Body of pancreas (tissue), 4 donors: ENCODE measurements at regions not wholly inside any gene's neighbourhood (a gene's known extent, or its start where the extent isn't known, plus 50 kb on each side); places are given as distances from the start of the nearest gene placed in this dataset.

Experiments used
- ATAC-seq: fragments of 150-250 bp; one replicate; pipeline ENCODE4 v1.9.1; 2016
- DNase-seq, 4 donors: peaks; one replicate each; pipeline ENCODE4 v3.0.0-alpha.2; 2019
- H3K27ac ChIP-seq, 4 donors: fragments of 200-600 bp; sonication (generic); 1 replicate in 3 of 4; 2 replicates in 1 of 4; pipeline versions ENCODE4 v1.5.1 to v1.6.1; 2016 to 2019; ENCODE audit warnings: mild to moderate bottlenecking in 1 of 4, mixed read lengths in 1 of 4, moderate library complexity in 1 of 4
- H3K27me3 ChIP-seq, 2 donors: fragments of 200-600 bp; sonication (generic); one replicate each; pipeline ENCODE4 v1.6.0; 2016; ENCODE audit warnings: mild to moderate bottlenecking in 1 of 2
- H3K36me3 ChIP-seq, 2 donors: fragments of 200-600 bp; sonication (generic); replicated peaks in 1 of 2; 2 replicates each; pipeline ENCODE4 v1.5.1; 2016; ENCODE audit warnings: low read depth in 2 of 2; ENCODE audit not compliant: insufficient read depth in 1 of 2
- H3K4me1 ChIP-seq: fragments of 200-600 bp; sonication (generic); one replicate; pipeline ENCODE4 v1.6.0; 2016
- H3K4me3 ChIP-seq, 2 donors: fragments of 200-600 bp; sonication (generic); 1 replicate in 1 of 2; 2 replicates in 1 of 2; pipeline ENCODE4 v1.5.1; 2016 to 2019
- H3K9me3 ChIP-seq, 3 donors: fragments of 200-600 bp; sonication (generic); 1 replicate in 2 of 3; 2 replicates in 1 of 3; pipeline ENCODE4 v1.5.1; 2016
- POLR2A ChIP-seq, 3 donors: fragments of 450-650 bp; IDR thresholded peaks; one replicate each; pipeline ENCODE4 v1.6.1; 2016; ENCODE audit warnings: antibody characterized with exemption in 3 of 3, mild to moderate bottlenecking in 2 of 3
- WGBS, 2 donors: methylation state at CpG; one replicate each; pipeline ENCODE4 v1.1.5; 2017; 5-methylcytosine and 5-hydroxymethylcytosine counted together
- intact Hi-C: fragments of 100-400 bp; cut with DNase I; formaldehyde crosslinking; loops from one replicate; pipeline ENCODE4 v1.15.1; 2023
- TF ChIP-seq, protein P1 (sequence below), 7 experiments: fragments of 450-650 bp in 4 of 7; fragments of 200-600 bp in 3 of 7; sonication (generic) in 3 of 7; IDR thresholded peaks; one replicate each; pipeline ENCODE4 v1.5.1; 2016 to 2019; ENCODE audit warnings: antibody characterized with exemption in 7 of 7

DNA sequence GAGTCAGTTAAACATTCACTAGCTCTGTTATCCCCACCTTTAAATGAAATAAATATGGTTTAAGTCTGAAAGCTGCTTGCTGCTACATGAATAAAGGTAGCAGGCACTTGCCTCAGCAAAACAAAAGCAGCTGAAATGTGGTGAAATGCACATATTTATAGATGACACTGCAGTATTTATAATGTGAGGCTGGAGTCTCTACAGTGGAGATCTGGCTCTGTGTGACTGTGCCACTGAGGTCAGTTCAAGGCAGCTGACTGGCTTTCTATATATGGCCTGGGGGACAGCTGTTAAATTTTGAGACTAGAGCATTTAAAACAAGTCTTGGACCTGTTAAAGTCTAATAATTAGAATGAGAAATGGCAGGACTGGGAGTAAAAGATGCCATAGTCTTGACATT is 859.6 kb upstream of the SEMA6A start:
- no peak for ATAC-seq
- no peaks in the 10 kb centered on the region for H3K27me3 ChIP-seq
- H3K4me3 ChIP-seq, result no peak overlapping the region
- TF ChIP-seq, protein P1, sequence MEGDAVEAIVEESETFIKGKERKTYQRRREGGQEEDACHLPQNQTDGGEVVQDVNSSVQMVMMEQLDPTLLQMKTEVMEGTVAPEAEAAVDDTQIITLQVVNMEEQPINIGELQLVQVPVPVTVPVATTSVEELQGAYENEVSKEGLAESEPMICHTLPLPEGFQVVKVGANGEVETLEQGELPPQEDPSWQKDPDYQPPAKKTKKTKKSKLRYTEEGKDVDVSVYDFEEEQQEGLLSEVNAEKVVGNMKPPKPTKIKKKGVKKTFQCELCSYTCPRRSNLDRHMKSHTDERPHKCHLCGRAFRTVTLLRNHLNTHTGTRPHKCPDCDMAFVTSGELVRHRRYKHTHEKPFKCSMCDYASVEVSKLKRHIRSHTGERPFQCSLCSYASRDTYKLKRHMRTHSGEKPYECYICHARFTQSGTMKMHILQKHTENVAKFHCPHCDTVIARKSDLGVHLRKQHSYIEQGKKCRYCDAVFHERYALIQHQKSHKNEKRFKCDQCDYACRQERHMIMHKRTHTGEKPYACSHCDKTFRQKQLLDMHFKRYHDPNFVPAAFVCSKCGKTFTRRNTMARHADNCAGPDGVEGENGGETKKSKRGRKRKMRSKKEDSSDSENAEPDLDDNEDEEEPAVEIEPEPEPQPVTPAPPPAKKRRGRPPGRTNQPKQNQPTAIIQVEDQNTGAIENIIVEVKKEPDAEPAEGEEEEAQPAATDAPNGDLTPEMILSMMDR (IDR thresholded peaks at IDR 0.05), result no peak
- TF ChIP-seq POLR2A (IDR thresholded peaks at IDR 0.05), result no peak
- H3K9me3 ChIP-seq, result no peaks in the 10 kb centered on the region
- no peaks in the 10 kb centered on the region for H3K4me1 ChIP-seq
- H3K36me3 ChIP-seq, result no peaks in the 10 kb centered on the region
- no peak for DNase-seq
- intact Hi-C loops, result no loop called here
- H3K27ac ChIP-seq, result no peak overlapping the region

DNA sequence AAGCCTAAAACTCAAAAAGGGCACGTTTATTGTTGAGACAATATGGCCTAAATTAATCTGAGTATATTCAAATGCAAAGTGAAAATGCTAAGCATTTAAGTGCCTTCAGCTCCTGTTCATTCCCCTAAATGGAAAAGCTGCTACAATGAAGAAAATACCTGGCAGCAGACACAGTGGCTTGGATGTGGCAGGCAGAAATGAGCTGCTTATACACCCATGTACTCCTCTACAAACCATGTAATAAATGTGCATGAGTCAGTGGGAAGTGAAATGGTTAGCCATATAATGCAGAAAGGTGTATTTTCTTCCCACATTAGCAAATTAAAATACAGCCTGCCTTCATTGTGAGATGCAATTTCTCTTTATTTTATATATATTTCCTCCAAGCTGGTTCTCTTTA is 859.2 kb upstream of the SEMA6A start:
- DNase-seq, result no peak
- H3K36me3 ChIP-seq, result no peaks in the 10 kb centered on the region
- H3K27ac ChIP-seq, result no peak overlapping the region
- no peaks in the 10 kb centered on the region for H3K27me3 ChIP-seq
- 35 to 36% methylated on average over 1 of the region's 1 CpG for WGBS, 2 donors
- TF ChIP-seq POLR2A (IDR thresholded peaks at IDR 0.05), result no peak
- TF ChIP-seq, protein P1 (IDR thresholded peaks at IDR 0.05), result no peak
- H3K4me3 ChIP-seq, result no peak overlapping the region
- no peaks in the 10 kb centered on the region for H3K9me3 ChIP-seq
- no peak for ATAC-seq
- intact Hi-C loops, result no loop called here
- H3K4me1 ChIP-seq, result no peaks in the 10 kb centered on the region

DNA sequence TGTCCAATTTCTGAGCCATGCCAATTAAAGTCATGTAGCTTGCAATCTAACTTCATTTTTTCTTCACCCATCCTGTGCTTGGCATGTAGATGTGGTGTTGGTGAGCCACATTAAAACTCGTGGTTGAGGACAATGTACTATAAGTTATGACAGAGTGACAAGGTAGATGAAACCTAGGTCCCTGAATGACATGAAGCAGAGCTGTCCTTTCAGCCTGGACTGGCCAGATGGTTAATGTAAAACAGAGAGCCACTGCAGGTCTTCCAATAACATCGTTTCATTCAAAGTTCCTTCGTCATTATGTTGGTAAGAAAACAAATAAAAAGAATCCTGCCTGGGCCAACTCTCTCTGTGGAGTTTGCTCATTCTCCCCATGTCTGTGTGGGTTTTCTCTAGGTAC is 856.5 kb upstream of the SEMA6A start:
- 36 to 42% methylated on average over 3 of the region's 3 CpGs for WGBS, 2 donors
- DNase-seq (no peak), ATAC-seq (no peak)
- Histone ChIP-seq H3K27me3 (no peaks in the 10 kb centered on the region), H3K9me3 (no peaks in the 10 kb centered on the region), H3K4me1 (no peaks in the 10 kb centered on the region), H3K4me3 (no peak overlapping the region), H3K27ac (no peak overlapping the region), H3K36me3 (no peaks in the 10 kb centered on the region)
- TF ChIP-seq, protein P1 (IDR thresholded peaks at IDR 0.05), result no peak
- TF ChIP-seq POLR2A (IDR thresholded peaks at IDR 0.05), result no peak
- intact Hi-C loops, result no loop called here

DNA sequence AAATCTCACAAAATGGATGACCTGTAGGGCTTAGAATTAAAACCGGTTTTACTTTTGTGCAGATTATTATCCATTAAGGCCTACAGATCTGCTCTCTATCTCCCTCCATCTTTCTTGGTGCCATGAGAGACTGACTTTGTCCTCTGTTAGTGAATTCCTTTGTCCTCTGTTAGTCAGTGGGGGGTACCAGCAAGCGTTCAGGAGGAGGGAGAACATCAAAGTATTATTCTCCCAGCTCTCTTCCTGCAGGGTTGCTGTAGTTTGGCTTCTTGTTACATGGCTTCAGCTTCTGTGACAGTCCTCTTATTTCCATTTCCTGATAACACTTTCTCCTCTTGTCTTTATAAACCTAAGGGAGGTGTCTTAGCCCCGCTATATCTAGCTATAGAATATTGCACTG is 850.5 kb upstream of the SEMA6A start:
- Histone ChIP-seq H3K4me3 (no peak overlapping the region), H3K4me1 (no peaks in the 10 kb centered on the region), H3K9me3 (peaks cover 0 to 6% (median 0%) of the 10 kb centered on the region in 3 donors), H3K36me3 (no peaks in the 10 kb centered on the region), H3K27me3 (no peaks in the 10 kb centered on the region), H3K27ac (no peak overlapping the region)
- 48 to 62% methylated on average over 3 of the region's 3 CpGs for WGBS, 2 donors
- DNase-seq, result no peak
- intact Hi-C loops, result no loop called here
- TF ChIP-seq, protein P1 (IDR thresholded peaks at IDR 0.05), result no peak
- TF ChIP-seq POLR2A (IDR thresholded peaks at IDR 0.05), result no peak
- no peak for ATAC-seq

DNA sequence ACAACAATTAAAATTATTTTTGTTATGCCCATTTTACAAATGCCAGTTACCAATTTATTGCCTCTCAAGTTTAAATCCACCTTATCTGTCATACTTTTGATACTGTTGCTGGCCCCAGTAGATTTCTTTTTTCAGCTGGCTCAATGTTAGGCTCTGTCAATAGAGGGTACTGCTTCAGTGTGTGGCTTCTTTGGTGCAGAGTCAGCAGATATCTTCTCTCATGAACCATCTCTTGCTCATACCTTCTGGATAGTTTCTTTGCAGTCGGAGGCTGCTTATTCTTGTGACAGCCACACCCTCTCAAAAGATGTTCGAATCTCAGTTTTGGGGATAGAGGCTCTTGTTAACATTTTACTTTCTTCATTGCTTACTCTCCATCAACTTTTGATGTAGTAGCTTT is 849.9 kb upstream of the SEMA6A start:
- no peaks in the 10 kb centered on the region for H3K4me1 ChIP-seq
- no peaks in the 10 kb centered on the region for H3K27me3 ChIP-seq
- H3K36me3 ChIP-seq, result no peaks in the 10 kb centered on the region
- peaks cover 0 to 6% (median 0%) of the 10 kb centered on the region in 3 donors for H3K9me3 ChIP-seq
- no peak for ATAC-seq
- WGBS, 2 donors, result 65 to 71% methylated on average over 2 of the region's 2 CpGs
- intact Hi-C loops, result no loop called here
- no peak for DNase-seq
- TF ChIP-seq POLR2A (IDR thresholded peaks at IDR 0.05), result no peak
- TF ChIP-seq, protein P1 (IDR thresholded peaks at IDR 0.05), result no peak
- no peak overlapping the region for H3K27ac ChIP-seq
- H3K4me3 ChIP-seq, result no peak overlapping the region
